GM23248 (cell line): ENCODE measurements at regions not wholly inside any gene's neighbourhood (a gene's known extent, or its start where the extent isn't known, plus 50 kb on each side); places are given as distances from the start of the nearest gene placed in this dataset.

Experiments
- DNase-seq: peaks from one replicate; pipeline ENCODE4 v3.0.0-alpha.2; 2015
- H2AFZ ChIP-seq: fragments of 200-600 bp; sonication (generic); 2 replicates; pipeline ENCODE4 v1.6.1; 2016; ENCODE audit warnings: antibody characterized with exemption
- H3F3A ChIP-seq: fragments of 200-600 bp; sonication (generic); 2 replicates; pipeline ENCODE4 v1.6.1; 2016; ENCODE audit warnings: mild to moderate bottlenecking, antibody characterized with exemption, mixed run types; ENCODE audit not compliant: insufficient read depth
- H3K27ac ChIP-seq: fragments of 200-600 bp; sonication (generic); 2 replicates; pipeline ENCODE4 v1.5.1; 2016; ENCODE audit warnings: mild to moderate bottlenecking
- H3K27me3 ChIP-seq: fragments of 200-600 bp; sonication (generic); replicated peaks from 2 replicates; pipeline ENCODE4 v1.6.1; 2016; ENCODE audit warnings: mild to moderate bottlenecking; ENCODE audit not compliant: insufficient read depth
- H3K36me3 ChIP-seq: fragments of 200-600 bp; sonication (generic); 2 replicates; pipeline ENCODE4 v1.6.1; 2016; ENCODE audit warnings: low read depth, mild to moderate bottlenecking
- H3K4me1 ChIP-seq: fragments of 200-600 bp; sonication (generic); 2 replicates; pipeline ENCODE4 v1.6.1; 2016; ENCODE audit warnings: mild to moderate bottlenecking; ENCODE audit not compliant: insufficient read depth
- H3K4me2 ChIP-seq: fragments of 200-600 bp; sonication (generic); one replicate; pipeline ENCODE4 v1.6.1; 2016; ENCODE audit warnings: mild to moderate bottlenecking; ENCODE audit not compliant: unreplicated experiment
- H3K4me3 ChIP-seq: fragments of 200-600 bp; sonication (generic); 2 replicates; pipeline ENCODE4 v1.5.1; 2016; ENCODE audit warnings: mild to moderate bottlenecking
- H3K79me2 ChIP-seq: fragments of 200-600 bp; sonication (generic); 2 replicates; pipeline ENCODE4 v1.6.1; 2016; ENCODE audit warnings: mild to moderate bottlenecking; ENCODE audit not compliant: insufficient read depth
- H3K9ac ChIP-seq: fragments of 200-600 bp; sonication (generic); 2 replicates; pipeline ENCODE4 v1.6.1; 2016; ENCODE audit warnings: mild to moderate bottlenecking
- H3K9me2 ChIP-seq: fragments of 200-600 bp; sonication (generic); 2 replicates; pipeline ENCODE4 v1.6.1; 2016; ENCODE audit warnings: mixed run types, mild to moderate bottlenecking, moderate library complexity; ENCODE audit not compliant: insufficient read depth
- H3K9me3 ChIP-seq: fragments of 200-600 bp; sonication (generic); one replicate; pipeline ENCODE4 v1.6.1; 2017; ENCODE audit warnings: low read depth
- H4K20me1 ChIP-seq: fragments of 200-600 bp; sonication (generic); 2 replicates; pipeline ENCODE4 v1.6.0; 2016; ENCODE audit not compliant: insufficient read depth
- EZH2 ChIP-seq: fragments of 200-600 bp; sonication (generic); IDR thresholded peaks from 2 replicates; pipeline ENCODE4 v1.6.1; 2018; ENCODE audit warnings: antibody characterized with exemption, mild to moderate bottlenecking; ENCODE audit not compliant: insufficient read depth, poor library complexity, severe bottlenecking
- EZH2phosphoT487 ChIP-seq: fragments of 200-600 bp; sonication (generic); IDR thresholded peaks from 2 replicates; pipeline ENCODE4 v1.6.1; 2018; ENCODE audit warnings: antibody characterized with exemption, moderate library complexity, mild to moderate bottlenecking, low read depth; ENCODE audit not compliant: insufficient read depth
- WGBS, 2 experiments: methylation state at CpG; one replicate each; pipeline ENCODE4 v1.1.6; 2015 to 2017; ENCODE audit warnings: low lambda C conversion rate in 2 of 2, low coverage in 1 of 2; ENCODE audit errors: missing lambda C conversion rate in 2 of 2; 5-methylcytosine and 5-hydroxymethylcytosine counted together
- in situ Hi-C: fragments of 300-500 bp; cut with MboI; formaldehyde crosslinking; loops from 2 replicates; pipeline ENCODE4 v1.15.0; 2020

DNA sequence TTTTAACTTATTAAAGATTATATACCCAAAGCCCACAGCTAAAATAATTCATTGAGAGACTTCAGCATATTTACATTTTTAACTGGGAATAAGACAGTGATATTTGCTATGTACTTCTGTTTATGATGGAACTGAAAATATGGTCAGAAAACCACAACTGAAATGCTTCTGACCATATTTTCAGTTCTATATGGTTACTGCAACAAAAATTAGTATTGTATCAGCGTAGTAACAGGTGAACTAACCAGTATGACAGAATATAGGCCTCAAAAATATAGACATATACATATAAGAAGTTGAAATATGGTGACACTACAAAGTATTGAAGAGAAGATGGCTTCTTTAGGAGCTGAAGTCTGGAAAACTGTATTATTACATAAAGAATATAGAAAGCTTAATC is 857.4 kb downstream of the OLFM4 start:
- H4K20me1 ChIP-seq, result no peaks in the 10 kb centered on the region
- no peak overlapping the region for H2AFZ ChIP-seq
- no peaks in the 10 kb centered on the region for H3K9me2 ChIP-seq
- H3K27ac ChIP-seq, result no peak overlapping the region
- H3F3A ChIP-seq, result no peaks in the 10 kb centered on the region
- no peak overlapping the region for H3K4me2 ChIP-seq
- in situ Hi-C loops, result no loop called here
- no peaks in the 10 kb centered on the region for H3K79me2 ChIP-seq
- TF ChIP-seq EZH2phosphoT487 (no peak), EZH2 (no peak)
- no peak for DNase-seq
- no peaks in the 10 kb centered on the region for H3K36me3 ChIP-seq
- H3K9me3 ChIP-seq, result no peaks in the 10 kb centered on the region
- no peak overlapping the region for H3K9ac ChIP-seq
- 0 to 4% methylated on average over 1 of the region's 1 CpG for WGBS, 2 experiments
- H3K4me3 ChIP-seq, result no peak overlapping the region
- H3K27me3 ChIP-seq, result no peaks in the 10 kb centered on the region
- no peaks in the 10 kb centered on the region for H3K4me1 ChIP-seq

DNA sequence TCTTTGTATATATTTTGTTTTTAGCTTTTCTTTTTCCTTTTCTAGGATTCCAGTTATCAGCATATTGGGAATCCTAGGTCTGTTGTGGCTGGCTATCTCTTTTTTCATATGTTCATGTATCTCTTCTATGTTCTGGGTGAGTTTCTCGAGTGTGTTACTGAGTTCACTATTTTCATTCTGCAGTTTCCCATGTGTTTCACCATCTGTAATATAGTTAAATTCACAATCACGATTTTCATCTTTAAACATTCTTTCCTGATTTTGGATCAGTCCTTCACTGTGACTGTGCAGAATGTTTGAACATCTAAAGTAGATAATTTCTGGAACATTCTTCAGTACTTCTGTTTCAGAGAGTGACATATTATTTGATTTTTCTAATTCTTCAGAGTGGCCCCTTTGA is 862.1 kb downstream of the OLFM4 start:
- H3K9ac ChIP-seq, result no peak overlapping the region
- in situ Hi-C loops, result no loop called here
- no peaks in the 10 kb centered on the region for H3K9me3 ChIP-seq
- no peaks in the 10 kb centered on the region for H3K9me2 ChIP-seq
- H3K4me2 ChIP-seq, result no peak overlapping the region
- H3K27me3 ChIP-seq, result no peaks in the 10 kb centered on the region
- H2AFZ ChIP-seq, result no peak overlapping the region
- no peak overlapping the region for H3K4me3 ChIP-seq
- H3K36me3 ChIP-seq, result no peaks in the 10 kb centered on the region
- H3F3A ChIP-seq, result no peaks in the 10 kb centered on the region
- no peak for DNase-seq
- no peak overlapping the region for H3K27ac ChIP-seq
- H3K79me2 ChIP-seq, result no peaks in the 10 kb centered on the region
- H3K4me1 ChIP-seq, result no peaks in the 10 kb centered on the region
- TF ChIP-seq EZH2 (no peak), EZH2phosphoT487 (no peak)
- no peaks in the 10 kb centered on the region for H4K20me1 ChIP-seq
- 2 to 4% methylated on average over 2 of the region's 2 CpGs for WGBS, 2 experiments

DNA sequence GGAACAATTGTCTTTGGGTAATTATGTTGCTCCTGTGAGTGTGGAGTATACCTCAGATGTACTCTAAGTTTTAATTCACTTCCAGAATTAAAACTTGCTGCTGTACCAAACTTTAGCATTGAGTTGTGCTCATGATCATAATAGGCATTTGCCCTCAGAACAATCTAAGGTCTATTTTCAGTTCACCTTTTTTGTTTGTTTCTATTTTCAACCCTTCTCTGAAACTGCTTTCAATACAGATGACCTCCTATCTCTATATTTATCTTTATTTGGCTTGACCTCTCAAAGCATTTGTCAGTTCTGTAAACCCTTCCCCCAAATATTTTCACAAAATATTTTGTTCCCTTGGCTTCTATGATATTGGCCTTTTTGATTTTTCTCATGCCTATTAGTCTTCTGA is 873.0 kb downstream of the OLFM4 start:
- in situ Hi-C loops, result no loop called here
- no peaks in the 10 kb centered on the region for H4K20me1 ChIP-seq
- TF ChIP-seq EZH2phosphoT487 (no peak), EZH2 (no peak)

DNA sequence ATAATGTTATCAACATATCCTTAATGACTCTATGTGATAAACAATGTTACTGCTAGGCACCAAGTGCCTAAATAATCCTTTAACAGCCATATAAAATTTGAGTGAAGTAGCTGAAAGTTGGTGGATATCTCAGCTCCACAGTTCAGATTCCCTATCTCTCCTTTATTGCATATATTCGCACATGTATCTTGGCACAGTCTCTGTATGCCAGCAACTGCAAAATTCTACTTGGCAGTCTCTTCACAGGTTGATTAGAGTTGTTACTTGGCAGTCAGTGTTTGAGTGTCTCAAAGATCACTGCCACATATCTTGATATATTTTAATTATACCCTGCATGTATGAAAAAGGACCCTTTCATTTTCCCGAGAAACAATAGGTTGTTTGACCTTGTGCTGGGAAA is 879.3 kb downstream of the OLFM4 start:
- no peaks in the 10 kb centered on the region for H3K36me3 ChIP-seq
- no peak overlapping the region for H3K4me2 ChIP-seq
- H3K27ac ChIP-seq, result no peak overlapping the region
- DNase-seq, result no peak
- WGBS, 2 experiments, result 31 to 54% methylated on average over 2 of the region's 2 CpGs
- no peaks in the 10 kb centered on the region for H3K9me3 ChIP-seq
- H2AFZ ChIP-seq, result no peak overlapping the region
- in situ Hi-C loops, result no loop called here
- H3F3A ChIP-seq, result no peaks in the 10 kb centered on the region
- no peaks in the 10 kb centered on the region for H3K27me3 ChIP-seq
- no peaks in the 10 kb centered on the region for H3K9me2 ChIP-seq
- no peak for TF ChIP-seq EZH2
- no peak for TF ChIP-seq EZH2phosphoT487
- no peak overlapping the region for H3K4me3 ChIP-seq
- H3K9ac ChIP-seq, result no peak overlapping the region
- H3K79me2 ChIP-seq, result no peaks in the 10 kb centered on the region
- H4K20me1 ChIP-seq, result no peaks in the 10 kb centered on the region
- no peaks in the 10 kb centered on the region for H3K4me1 ChIP-seq

More for the DNA sequence above, 873.0 kb downstream of the OLFM4 start:
- no peak for DNase-seq
- Histone ChIP-seq H3F3A (no peaks in the 10 kb centered on the region), H2AFZ (no peak overlapping the region), H3K27me3 (no peaks in the 10 kb centered on the region), H3K4me3 (no peak overlapping the region), H3K9me2 (no peaks in the 10 kb centered on the region), H3K9me3 (no peaks in the 10 kb centered on the region), H3K36me3 (no peaks in the 10 kb centered on the region), H3K27ac (no peak overlapping the region), H3K79me2 (no peaks in the 10 kb centered on the region), H3K9ac (no peak overlapping the region), H3K4me1 (no peaks in the 10 kb centered on the region), H3K4me2 (no peak overlapping the region)

DNA sequence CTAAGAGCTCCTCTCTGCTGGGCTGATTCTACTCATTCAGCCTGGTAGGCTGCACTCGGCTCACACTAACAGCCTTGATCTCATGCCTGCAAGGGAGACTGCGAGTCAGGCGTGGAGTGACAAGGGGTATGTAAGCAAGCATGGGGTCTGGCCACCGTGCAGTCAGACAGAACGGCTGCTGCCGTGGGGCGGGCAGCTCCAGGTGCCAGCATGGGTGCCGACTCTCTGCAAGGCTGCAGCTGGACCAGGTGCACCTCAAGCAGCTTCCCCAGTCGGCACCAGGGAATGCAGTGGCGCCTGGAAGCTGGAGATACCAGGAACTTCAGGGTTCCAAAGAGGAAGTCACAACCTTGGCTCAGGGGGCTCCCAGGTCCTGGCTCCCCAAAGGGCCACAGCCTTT is 892.3 kb downstream of the OLFM4 start:
- Histone ChIP-seq H3K27ac (no peak overlapping the region), H3K27me3 (no peaks in the 10 kb centered on the region), H3K9me2 (no peaks in the 10 kb centered on the region), H2AFZ (no peak overlapping the region), H4K20me1 (no peaks in the 10 kb centered on the region), H3F3A (no peaks in the 10 kb centered on the region), H3K4me3 (no peak overlapping the region), H3K36me3 (no peaks in the 10 kb centered on the region), H3K9me3 (no peaks in the 10 kb centered on the region), H3K4me1 (no peaks in the 10 kb centered on the region), H3K79me2 (no peaks in the 10 kb centered on the region), H3K4me2 (no peak overlapping the region), H3K9ac (no peak overlapping the region)
- in situ Hi-C loops, result no loop called here
- WGBS, 2 experiments, result 37 to 38% methylated on average over 10 of the region's 10 CpGs
- TF ChIP-seq EZH2phosphoT487 (no peak), EZH2 (no peak)
- no peak for DNase-seq
